ENCODE measurements at regions not wholly inside any gene's neighbourhood (a gene's known extent, or its start where the extent isn't known, plus 50 kb on each side); places are given as distances from the start of the nearest gene placed in this dataset.

DNA sequence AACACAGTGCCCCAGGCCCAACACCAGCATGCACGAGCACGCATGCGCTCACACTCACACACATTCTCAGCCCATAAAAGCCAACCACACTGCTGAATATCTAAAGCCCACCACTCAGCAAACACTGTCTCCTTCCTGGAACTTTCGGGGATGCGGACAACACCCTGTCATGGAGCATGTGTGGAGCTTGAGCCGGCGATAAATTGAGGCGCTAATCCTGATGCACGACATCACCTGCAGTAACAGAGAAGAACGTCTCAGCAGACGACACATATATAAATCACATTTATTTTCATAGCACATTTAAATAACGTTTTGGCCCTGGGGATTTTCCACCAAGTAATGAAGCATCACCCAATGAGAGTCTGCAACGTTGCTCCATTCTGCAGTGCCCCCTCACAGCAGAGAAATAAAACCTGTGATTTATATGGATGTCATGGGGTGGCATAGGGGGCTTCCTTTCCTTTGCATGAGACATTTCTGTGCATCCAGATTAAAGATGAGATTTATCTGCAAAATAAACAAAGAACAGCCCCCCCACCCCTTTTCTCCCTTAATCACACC, 267.7 kb upstream of the NFE2L3 start:
- H3K4me1 Mint-ChIP-seq, result peaks cover 0 to 3% (median 0%) of the 10 kb centered on the region in 3 donors
- ATAC-seq (ENCODE audit: low read depth in 2 of 2) (no peak), DNase-seq (no peak)
- H3K4me3 Mint-ChIP-seq, result no peak overlapping the region
- H3K27me3 Mint-ChIP-seq, result peaks cover 50 to 84% (median 60%) of the 10 kb centered on the region in 3 donors
- no peaks in the 10 kb centered on the region for H3K36me3 Mint-ChIP-seq
- peak overlapping the region in 1 of 6 donors; percentile 39 for H3K27ac Mint-ChIP-seq
- H3K9me3 Mint-ChIP-seq, result no peaks in the 10 kb centered on the region

DNA sequence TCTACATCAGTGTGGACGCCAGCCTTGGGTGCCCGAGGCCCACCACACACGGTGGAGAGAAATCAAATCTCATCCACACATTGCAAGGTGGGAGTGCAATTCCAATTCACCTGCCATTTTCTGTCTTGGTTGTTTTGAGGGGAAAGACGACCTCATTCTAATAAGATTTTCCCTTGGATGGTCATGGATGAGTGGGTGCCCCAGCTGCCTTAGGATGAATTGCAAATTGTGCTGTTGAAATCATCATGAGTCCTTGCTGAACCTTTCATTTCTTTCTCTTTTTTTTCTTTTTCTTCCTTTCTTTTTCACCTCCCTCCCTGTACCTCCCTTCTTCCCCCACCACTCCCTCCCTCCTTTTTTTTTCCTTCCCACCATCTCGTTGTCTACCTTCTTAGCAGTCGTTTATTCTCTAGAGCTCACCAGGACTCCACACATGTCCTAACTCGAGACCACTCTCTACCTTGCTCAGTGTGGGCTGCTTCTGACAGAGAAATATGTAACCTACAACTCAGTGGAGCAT, 266.9 kb upstream of the NFE2L3 start:
- DNase-seq, result no peak
- Mint-ChIP-seq H3K27ac (peak overlapping the region in 2 of 6 donors; percentile 52 to 59), H3K4me1 (peaks cover 0 to 3% (median 0%) of the 10 kb centered on the region in 3 donors), H3K27me3 (peaks cover 57 to 86% (median 66%) of the 10 kb centered on the region in 3 donors), H3K4me3 (no peak overlapping the region), H3K36me3 (no peaks in the 10 kb centered on the region), H3K9me3 (no peaks in the 10 kb centered on the region)
- ATAC-seq (ENCODE audit: low read depth in 2 of 2), result no peak

DNA sequence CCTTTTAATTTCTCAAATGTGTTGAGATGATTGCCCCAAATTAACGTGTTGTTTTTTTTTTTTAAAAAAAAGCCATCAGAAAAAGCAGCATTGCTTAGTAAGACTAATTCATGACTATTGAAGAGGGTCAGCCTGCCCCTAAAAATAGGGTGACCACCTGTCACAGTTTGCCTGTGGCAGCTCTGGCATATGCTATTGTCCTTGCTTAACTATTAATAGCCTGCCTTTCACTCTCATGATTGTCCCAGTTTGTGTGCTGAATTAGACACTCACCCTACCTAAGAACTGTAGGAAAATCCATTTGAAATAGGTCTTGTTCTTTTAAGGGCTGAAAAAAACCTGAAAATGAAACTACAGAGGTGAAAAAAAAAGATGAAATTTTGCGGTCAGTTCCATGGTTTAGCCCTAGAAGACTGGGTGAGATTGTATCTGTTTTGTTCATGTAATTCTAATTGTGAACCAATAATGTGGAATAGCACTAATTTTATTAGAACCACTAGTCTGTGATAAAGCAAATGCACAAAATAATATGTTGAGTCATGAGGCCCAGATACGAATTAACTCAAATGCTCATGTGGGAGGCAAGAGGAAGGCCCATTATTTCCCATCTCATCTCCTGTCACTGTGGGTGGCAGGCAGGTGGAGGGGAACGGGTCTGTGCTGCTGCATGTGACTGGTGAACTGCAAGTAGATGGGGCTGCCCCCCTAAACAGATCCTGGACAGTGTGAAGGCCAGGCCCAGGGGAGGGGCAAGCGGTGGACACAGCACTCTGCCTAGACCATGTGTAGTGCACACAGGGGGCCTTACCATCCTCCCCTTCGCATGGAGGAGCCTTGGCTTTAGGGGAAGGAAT, 265.4 kb upstream of the NFE2L3 start:
- Mint-ChIP-seq H3K27ac (no peak overlapping the region), H3K36me3 (no peaks in the 10 kb centered on the region), H3K27me3 (peaks cover 57 to 81% (median 64%) of the 10 kb centered on the region in 3 donors)

DNA sequence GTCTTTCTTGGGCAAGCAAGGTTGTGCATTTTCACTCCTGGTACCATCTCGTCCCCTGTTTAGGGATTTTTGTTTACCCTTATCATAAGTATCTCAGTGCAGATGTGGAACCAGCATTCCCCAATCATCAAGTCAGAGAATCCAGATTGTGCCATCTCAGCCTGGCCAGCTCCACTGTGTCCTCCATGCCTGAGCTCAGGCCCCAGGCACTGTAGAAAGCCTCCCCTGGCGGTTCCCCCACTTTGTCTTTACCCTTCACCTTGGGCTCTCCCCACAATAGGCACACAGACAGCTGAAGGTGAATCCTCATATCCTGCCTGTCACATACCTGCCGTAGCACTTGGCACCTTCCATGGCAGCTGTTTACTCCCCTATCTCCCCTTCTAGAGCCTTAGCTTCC, 264.7 kb upstream of the NFE2L3 start:
- no peaks in the 10 kb centered on the region for H3K9me3 Mint-ChIP-seq
- peaks cover 0 to 3% (median 0%) of the 10 kb centered on the region in 3 donors for H3K4me1 Mint-ChIP-seq
- peaks cover 56 to 83% (median 62%) of the 10 kb centered on the region in 3 donors for H3K27me3 Mint-ChIP-seq
- DNase-seq (no peak), ATAC-seq (ENCODE audit: low read depth in 2 of 2) (no peak)
- no peaks in the 10 kb centered on the region for H3K36me3 Mint-ChIP-seq
- H3K27ac Mint-ChIP-seq, result no peak overlapping the region
- peak overlapping the region in 1 of 8 donors; percentile 48 for H3K4me3 Mint-ChIP-seq

More for the DNA sequence above, 265.4 kb upstream of the NFE2L3 start:
- H3K4me3 Mint-ChIP-seq, result no peak overlapping the region
- H3K9me3 Mint-ChIP-seq, result no peaks in the 10 kb centered on the region
- DNase-seq (no peak), ATAC-seq (ENCODE audit: low read depth in 2 of 2) (no peak)
- peaks cover 0 to 3% (median 0%) of the 10 kb centered on the region in 3 donors for H3K4me1 Mint-ChIP-seq

DNA sequence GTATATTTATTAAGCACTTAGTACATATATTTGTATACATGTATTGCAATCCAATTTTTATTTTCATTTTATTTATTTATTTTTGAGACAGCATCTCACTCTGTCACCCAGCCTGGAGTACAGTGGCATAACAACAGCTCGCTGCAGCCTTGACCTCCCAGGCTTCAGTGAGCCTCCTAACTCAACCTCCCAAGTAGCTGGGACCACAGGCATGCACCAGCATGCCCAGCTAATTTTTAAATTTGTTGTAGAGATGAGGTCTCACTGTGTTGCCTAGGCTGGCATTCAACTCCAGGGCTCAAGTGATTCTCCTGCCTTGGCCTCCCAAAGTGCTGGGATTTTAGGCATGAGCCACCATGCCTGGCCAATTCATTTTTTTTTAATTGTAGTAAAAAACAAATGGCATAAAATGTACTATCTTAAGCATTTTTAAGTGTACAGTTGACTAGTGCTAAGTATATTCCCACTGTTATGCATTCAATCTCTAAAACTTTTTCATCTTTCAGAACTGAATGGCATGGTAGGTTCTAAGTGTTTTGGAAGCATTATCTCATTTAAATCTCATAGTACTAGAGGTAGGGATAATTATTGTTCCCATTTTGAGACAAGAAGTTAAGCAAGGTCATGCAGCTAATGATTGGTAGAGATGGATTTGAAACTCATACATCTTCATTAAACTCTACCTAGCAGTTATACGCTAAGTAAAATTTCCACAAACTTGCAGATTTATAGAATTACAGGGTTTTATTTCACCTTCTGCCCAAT, 264.0 kb upstream of the NFE2L3 start:
- DNase-seq (no peak), ATAC-seq (ENCODE audit: low read depth in 2 of 2) (no peak)
- peaks cover 0 to 1% (median 0%) of the 10 kb centered on the region in 7 donors for H3K9me3 Mint-ChIP-seq
- no peak overlapping the region for H3K4me3 Mint-ChIP-seq
- H3K4me1 Mint-ChIP-seq, result peaks cover 3 to 7% (median 3%) of the 10 kb centered on the region in 3 donors
- no peak overlapping the region for H3K27ac Mint-ChIP-seq
- no peaks in the 10 kb centered on the region for H3K36me3 Mint-ChIP-seq
- peaks cover 53 to 80% (median 61%) of the 10 kb centered on the region in 3 donors for H3K27me3 Mint-ChIP-seq

DNA sequence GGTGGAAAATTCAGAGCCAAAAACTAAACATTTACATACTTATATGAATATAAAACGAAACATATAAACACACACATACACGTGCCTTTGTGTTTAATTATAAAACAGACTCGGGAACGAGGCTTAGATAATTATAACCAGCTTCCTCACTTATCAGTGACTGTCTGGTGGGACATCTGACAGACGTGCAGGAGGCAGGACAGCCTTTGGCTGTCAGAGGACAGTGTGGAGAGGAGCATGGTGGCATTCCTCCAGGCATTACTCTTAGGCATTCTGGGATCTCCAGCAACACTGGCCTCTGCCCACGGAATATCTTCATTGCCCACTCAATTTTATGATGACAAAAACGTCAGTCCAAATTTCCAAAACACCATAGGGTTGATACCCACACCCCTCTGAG, 262.2 kb upstream of the NFE2L3 start:
- Mint-ChIP-seq H3K9me3 (peaks cover 0 to 2% (median 0%) of the 10 kb centered on the region in 7 donors), H3K27ac (no peak overlapping the region), H3K36me3 (no peaks in the 10 kb centered on the region), H3K27me3 (peaks cover 52 to 79% (median 54%) of the 10 kb centered on the region in 3 donors), H3K4me3 (no peak overlapping the region), H3K4me1 (peaks cover 15 to 18% (median 17%) of the 10 kb centered on the region in 3 donors)
- no peak for DNase-seq
- no peak for ATAC-seq (ENCODE audit: low read depth in 2 of 2)

DNA sequence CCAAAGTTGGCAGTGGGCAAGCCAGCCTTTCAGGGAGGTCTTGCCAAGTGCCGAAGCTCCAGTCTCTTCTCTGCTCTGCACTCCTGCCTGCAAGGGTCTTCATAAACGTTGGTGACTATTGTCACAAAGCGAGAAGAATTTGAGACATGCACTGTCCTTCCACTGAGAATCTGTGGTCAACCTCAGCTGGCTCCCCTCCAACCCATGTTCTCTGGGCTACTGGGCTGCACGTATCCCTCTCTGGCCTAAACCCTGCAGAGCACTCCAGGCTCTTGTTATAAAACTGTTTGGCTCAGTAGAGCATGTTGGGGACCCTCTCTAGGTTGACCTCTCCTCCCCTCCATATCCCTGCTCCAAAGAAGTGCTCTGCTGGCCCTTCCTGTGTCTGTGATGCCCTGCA, 260.4 kb upstream of the NFE2L3 start:
- no peak overlapping the region for H3K4me3 Mint-ChIP-seq
- peaks cover 0 to 4% (median 0%) of the 10 kb centered on the region in 7 donors for H3K9me3 Mint-ChIP-seq
- DNase-seq, result no peak
- no peaks in the 10 kb centered on the region for H3K36me3 Mint-ChIP-seq
- H3K27ac Mint-ChIP-seq, result no peak overlapping the region
- H3K27me3 Mint-ChIP-seq, result peaks cover 52 to 75% (median 56%) of the 10 kb centered on the region in 3 donors
- ATAC-seq (ENCODE audit: low read depth in 2 of 2), result no peak
- peaks cover 22 to 32% (median 31%) of the 10 kb centered on the region in 3 donors for H3K4me1 Mint-ChIP-seq

DNA sequence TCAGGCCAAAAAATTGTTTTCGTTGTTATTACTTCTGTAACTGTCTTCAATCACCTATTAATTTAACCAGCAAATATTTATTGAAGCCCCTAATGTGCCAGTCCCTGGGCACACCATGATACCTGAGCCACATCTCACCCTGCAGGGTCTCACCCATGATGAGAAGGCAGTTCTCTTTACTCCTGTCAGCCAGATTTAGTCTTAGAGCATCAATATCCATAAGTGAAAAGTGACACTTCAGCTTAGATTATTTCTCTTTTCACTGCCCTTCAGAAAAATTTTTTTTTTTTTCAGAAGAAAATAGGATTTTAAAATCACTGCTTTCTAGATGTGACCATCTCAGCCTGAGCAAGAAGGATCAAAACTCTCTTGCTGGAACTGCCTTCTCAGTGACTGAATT, 258.6 kb upstream of the NFE2L3 start:
- peak overlapping the region in 3 of 6 donors; percentile 40 to 90 (median 86) for H3K27ac Mint-ChIP-seq

DNA sequence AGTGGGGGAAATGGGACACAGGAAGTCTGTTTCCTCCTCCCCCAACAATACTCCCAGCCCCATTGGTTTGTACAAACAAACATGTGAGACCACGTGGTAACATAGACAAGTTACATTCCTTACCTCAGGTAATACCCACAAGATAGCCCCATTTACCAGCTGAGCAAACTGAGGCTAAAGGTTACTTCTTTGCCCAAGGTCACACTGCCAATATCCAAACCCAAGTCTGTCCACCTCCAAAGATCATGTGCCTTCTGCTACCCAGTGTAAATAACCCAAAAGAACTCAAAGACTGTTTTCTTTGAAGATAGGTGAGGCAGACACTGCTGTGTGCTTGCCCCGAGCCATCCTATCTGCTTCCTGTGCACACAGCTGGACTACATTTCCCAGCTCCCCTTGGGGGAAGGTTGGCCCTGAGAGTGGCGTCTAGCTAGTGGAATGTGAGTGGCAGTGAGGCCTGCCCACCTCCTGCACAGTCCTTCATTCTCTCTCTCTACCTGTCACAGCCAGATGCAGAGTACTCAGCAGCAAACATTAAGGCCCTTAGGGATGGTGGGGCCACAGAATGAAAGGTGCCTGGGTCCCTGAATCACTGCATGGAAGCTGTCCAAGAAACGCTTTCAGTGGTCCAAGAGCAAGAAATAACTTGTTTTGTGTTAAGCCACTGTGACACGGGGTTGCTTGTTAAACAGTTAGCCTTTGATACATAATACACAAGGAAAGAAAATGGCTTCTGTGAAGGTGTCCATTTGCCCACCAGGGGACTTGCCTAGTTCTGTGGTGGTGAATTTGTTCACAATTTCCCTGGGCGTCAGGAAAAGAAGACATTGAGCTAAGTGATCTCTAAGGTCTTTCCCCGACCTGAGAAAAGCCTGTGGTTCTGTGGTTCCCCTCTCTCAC, 257.7 kb upstream of the NFE2L3 start:
- peak overlapping the region in 5 of 6 donors; percentile 36 to 78 (median 76) for H3K27ac Mint-ChIP-seq
- H3K9me3 Mint-ChIP-seq, result peaks cover 0 to 4% (median 0%) of the 10 kb centered on the region in 7 donors
- H3K4me1 Mint-ChIP-seq, result peaks cover 22 to 32% (median 31%) of the 10 kb centered on the region in 3 donors
- peak overlapping the region in 5 of 8 donors; percentile 16 to 74 (median 34) for H3K4me3 Mint-ChIP-seq
- H3K27me3 Mint-ChIP-seq, result peaks cover 52 to 72% (median 63%) of the 10 kb centered on the region in 3 donors
- ATAC-seq (ENCODE audit: low read depth in 2 of 2), result no peak
- peaks cover 0 to 4% of the 10 kb centered on the region in 2 donors for H3K36me3 Mint-ChIP-seq
- DNase-seq, result no peak

More for the DNA sequence above, 258.6 kb upstream of the NFE2L3 start:
- Mint-ChIP-seq H3K4me3 (peak overlapping the region; percentile 39 to 84 (median 68)), H3K4me1 (peaks cover 22 to 32% (median 31%) of the 10 kb centered on the region in 3 donors), H3K27me3 (peaks cover 52 to 76% (median 67%) of the 10 kb centered on the region in 3 donors), H3K36me3 (peaks cover 0 to 4% of the 10 kb centered on the region in 2 donors), H3K9me3 (peaks cover 0 to 4% (median 0%) of the 10 kb centered on the region in 7 donors)
- no peak for ATAC-seq (ENCODE audit: low read depth in 2 of 2)
- DNase-seq, result no peak

DNA sequence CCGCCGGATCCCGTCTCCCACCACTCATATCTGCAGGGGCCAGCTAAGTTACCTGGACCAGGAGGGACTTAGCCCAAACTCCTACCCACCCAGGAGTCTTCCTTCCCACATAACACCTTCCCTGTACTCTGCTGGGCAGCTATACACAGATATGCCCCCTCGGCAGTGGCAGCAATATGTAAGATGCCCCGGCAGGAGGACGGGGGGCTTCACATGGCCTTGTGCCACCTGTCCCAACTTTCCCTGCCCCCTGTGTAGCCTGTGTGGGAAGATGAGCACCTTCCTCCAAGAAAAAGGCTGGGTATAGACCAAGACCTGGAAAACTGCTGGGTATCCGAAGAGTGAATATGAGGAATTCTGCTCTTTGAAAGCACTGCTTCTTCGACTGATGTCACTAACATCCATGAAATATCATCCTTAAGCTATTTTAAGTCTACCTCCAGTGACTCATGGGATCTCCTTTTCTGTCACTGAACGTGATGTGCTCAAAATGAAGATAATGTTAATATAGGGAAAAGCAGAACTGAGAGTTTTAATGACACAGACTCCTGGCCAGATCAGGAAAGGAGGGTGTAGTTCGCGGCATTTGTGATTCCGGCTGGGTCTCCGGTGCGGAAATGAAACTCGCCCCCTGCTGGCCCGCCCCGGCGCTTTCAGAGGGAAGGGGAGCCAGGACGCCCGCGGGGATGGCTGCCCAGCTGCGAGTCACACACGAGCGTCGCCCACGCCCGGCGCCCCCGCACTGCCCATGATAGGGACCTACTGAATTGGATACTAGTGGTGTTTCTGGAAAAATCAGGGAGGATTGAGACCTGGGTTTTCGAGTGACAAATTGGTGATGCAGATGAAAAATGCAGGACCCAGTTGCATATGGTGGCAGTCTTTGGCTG, 256.9 kb upstream of the NFE2L3 start:
- DNase-seq, result peak; percentile 88
- peaks cover 51 to 73% (median 64%) of the 10 kb centered on the region in 3 donors for H3K27me3 Mint-ChIP-seq
- peaks cover 22 to 32% (median 31%) of the 10 kb centered on the region in 3 donors for H3K4me1 Mint-ChIP-seq
- peak overlapping the region; percentile 6 to 74 (median 49) for H3K4me3 Mint-ChIP-seq
- peaks cover 0 to 4% (median 0%) of the 10 kb centered on the region in 7 donors for H3K9me3 Mint-ChIP-seq
- H3K27ac Mint-ChIP-seq, result peak overlapping the region; percentile 1 to 93 (median 71)
- ATAC-seq (ENCODE audit: low read depth in 2 of 2), result peak; percentile 89 to 90
- peaks cover 0 to 4% of the 10 kb centered on the region in 2 donors for H3K36me3 Mint-ChIP-seq

DNA sequence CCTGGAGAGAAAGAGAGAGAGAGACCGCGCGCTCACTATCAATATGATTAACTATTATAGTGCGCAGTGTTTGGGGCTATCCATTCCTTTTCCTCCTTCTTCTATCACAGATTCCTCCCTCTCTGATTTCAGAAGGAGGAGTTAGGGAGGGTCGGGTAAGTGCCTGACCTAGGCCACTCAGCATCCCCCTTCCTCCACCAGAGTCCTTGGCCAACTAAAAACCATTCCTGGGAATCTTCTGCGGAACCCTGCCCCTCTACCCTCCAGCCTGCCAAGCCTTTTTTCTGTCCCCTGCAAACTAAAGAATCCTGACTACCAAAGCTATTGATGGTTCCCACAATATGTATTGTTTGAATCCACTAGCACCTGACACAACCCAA, 256.2 kb upstream of the NFE2L3 start:
- peaks cover 22 to 32% (median 31%) of the 10 kb centered on the region in 3 donors for H3K4me1 Mint-ChIP-seq
- H3K9me3 Mint-ChIP-seq, result peaks cover 0 to 4% (median 0%) of the 10 kb centered on the region in 7 donors
- no peak for ATAC-seq (ENCODE audit: low read depth in 2 of 2)
- no peak overlapping the region for H3K27ac Mint-ChIP-seq
- peaks cover 52 to 72% (median 68%) of the 10 kb centered on the region in 3 donors for H3K27me3 Mint-ChIP-seq
- H3K36me3 Mint-ChIP-seq, result peaks cover 0 to 4% of the 10 kb centered on the region in 2 donors
- no peak for DNase-seq
- H3K4me3 Mint-ChIP-seq, result peak overlapping the region in 7 of 8 donors; percentile 10 to 74 (median 51)

All from naive B cell (primary cell).